Bronchial epithelial cell (primary cell): ENCODE measurements at regions not wholly inside any gene's neighbourhood (a gene's known extent, or its start where the extent isn't known, plus 50 kb on each side); places are given as distances from the start of the nearest gene placed in this dataset.
A peak's percentile ranks its signal among the peaks of the same experiment; 100 is the strongest.

Experiments
- DNase-seq: peaks from one replicate; pipeline ENCODE4 v3.0.0-alpha.2; 2010; ENCODE audit warnings: low read depth
- FAIRE-seq: peaks from 2 replicates; lab custom pipeline; 2011; peaks lifted over from hg19 to GRCh38; lab: Jason Lieb, UNC
- H3K27me3 ChIP-seq: 2 replicates; pipeline ENCODE4 v1.5.1; 2011; ENCODE audit warnings: low read length; ENCODE audit not compliant: control insufficient read depth, insufficient read depth
- H3K36me3 ChIP-seq: 2 replicates; pipeline ENCODE4 v1.5.1; 2011; ENCODE audit warnings: low read length; ENCODE audit not compliant: control insufficient read depth, insufficient read depth
- H3K4me3 ChIP-seq: 2 replicates; pipeline ENCODE4 v1.5.1; 2011; ENCODE audit warnings: mild to moderate bottlenecking, low read depth, low read length, control low read depth
- CTCF ChIP-seq: IDR thresholded peaks from 2 replicates; pipeline ENCODE4 v1.5.1; 2011; ENCODE audit warnings: mild to moderate bottlenecking, moderate library complexity, low read length, control low read depth, inconsistent platforms; ENCODE audit not compliant: insufficient read depth, severe bottlenecking

- no peak for TF ChIP-seq CTCF
Measured at GRCh38 chr4:59024257-59024656, 1914.1 kb upstream of the IGFBP7 start.

DNA sequence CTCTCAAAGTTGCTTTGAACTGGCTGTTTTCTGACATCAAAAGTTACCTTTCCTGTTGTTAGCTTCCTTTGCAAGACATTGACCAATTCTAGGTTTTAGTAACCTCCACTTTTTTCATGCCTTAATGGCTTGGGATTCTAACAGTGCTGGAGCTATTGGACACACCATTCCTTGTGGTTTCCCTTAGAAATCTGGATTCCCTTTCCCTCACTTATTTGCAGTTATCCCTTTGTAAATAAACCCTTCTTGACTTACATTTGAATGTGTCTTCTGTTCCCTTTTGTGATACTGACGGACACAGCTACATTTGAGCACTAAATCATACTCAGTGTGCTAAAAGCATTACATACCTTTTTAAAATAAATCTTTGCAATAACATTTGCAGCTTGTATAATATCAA, 1927.6 kb upstream of the IGFBP7 start:
- no peak for TF ChIP-seq CTCF
- Histone ChIP-seq H3K27me3 (no peaks in the 10 kb centered on the region), H3K4me3 (no peak overlapping the region), H3K36me3 (no peaks in the 10 kb centered on the region)
- no peak for DNase-seq
- FAIRE-seq = no peak

More at GRCh38 chr4:59024257-59024656, 1914.1 kb upstream of the IGFBP7 start:
- H3K4me3 ChIP-seq = no peak overlapping the region
- DNase-seq (no peak), FAIRE-seq (no peak)
- H3K36me3 ChIP-seq = no peaks in the 10 kb centered on the region
- H3K27me3 ChIP-seq = no peaks in the 10 kb centered on the region

GRCh38 chr4:59039046-59039445, 1928.9 kb upstream of the IGFBP7 start:
- Histone ChIP-seq H3K4me3 (no peak overlapping the region), H3K36me3 (no peaks in the 10 kb centered on the region), H3K27me3 (no peaks in the 10 kb centered on the region)
- TF ChIP-seq CTCF = no peak
- FAIRE-seq (no peak), DNase-seq (no peak)

DNA sequence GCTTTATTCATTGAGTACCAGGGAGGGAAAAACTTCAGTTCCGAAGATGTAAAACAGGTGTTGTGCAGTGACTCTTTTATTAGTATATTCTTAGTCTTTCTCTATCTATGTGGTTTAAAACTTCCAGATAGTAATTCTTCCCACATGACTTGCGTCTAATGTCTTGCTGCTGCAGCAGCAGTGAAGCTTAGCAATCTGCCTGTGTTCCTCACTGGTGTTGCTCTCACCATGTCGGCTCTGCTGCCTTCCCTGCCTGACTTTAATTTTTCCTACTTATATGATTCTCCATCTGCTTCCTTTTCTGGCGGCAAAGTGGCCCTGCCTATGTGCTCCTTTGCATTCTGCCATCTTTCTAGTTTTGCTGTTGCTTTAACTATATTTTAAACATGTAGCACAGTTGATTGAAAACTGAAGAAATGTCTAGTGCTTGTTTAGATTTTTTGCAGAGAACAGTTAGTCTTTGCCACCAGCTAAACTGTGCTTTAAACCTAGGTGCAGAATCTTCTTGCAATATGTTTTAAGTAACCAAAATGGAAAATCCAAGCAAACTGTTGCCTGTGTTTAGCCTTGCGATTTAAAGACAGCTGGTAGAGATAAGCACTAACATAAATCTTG, 1934.2 kb upstream of the IGFBP7 start:
- TF ChIP-seq CTCF = no peak
- Histone ChIP-seq H3K4me3 (no peak overlapping the region), H3K36me3 (no peaks in the 10 kb centered on the region), H3K27me3 (no peaks in the 10 kb centered on the region)
- DNase-seq (no peak), FAIRE-seq (no peak)

GRCh38 chr4:59054086-59054485, 1943.9 kb upstream of the IGFBP7 start:
- no peaks in the 10 kb centered on the region for H3K36me3 ChIP-seq
- no peak for FAIRE-seq
- no peak for TF ChIP-seq CTCF
- no peak for DNase-seq
- H3K4me3 ChIP-seq = no peak overlapping the region
- no peaks in the 10 kb centered on the region for H3K27me3 ChIP-seq

GRCh38 chr4:59057804-59058203, 1947.6 kb upstream of the IGFBP7 start:
- no peaks in the 10 kb centered on the region for H3K27me3 ChIP-seq
- no peak for TF ChIP-seq CTCF
- peak; percentile 71 for DNase-seq
- H3K36me3 ChIP-seq = no peaks in the 10 kb centered on the region
- no peak overlapping the region for H3K4me3 ChIP-seq
- no peak for FAIRE-seq
